ENCODE measurements at regions not wholly inside any gene's neighbourhood (a gene's known extent, or its start where the extent isn't known, plus 50 kb on each side); places are given as distances from the start of the nearest gene placed in this dataset.

DNA sequence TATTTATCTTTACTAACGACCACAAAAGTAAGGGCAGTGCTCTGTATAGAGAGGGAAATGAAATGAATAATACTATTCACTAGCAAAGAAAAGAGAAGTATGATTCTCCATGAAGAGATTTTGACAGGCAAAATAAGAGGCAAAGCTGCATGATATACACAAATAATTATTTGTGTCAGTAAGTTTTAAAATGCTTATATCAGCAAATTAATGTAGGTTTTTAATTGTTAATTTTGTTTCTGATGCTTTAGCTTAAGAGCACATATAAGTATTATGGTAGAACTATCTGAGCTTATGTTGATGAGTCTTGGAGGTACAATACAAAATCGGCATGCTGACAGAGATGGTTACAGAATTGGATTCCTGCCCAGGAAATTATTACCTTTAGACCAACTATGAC, 383.1 kb upstream of the VSTM2A start:
- TF ChIP-seq, protein P1, sequence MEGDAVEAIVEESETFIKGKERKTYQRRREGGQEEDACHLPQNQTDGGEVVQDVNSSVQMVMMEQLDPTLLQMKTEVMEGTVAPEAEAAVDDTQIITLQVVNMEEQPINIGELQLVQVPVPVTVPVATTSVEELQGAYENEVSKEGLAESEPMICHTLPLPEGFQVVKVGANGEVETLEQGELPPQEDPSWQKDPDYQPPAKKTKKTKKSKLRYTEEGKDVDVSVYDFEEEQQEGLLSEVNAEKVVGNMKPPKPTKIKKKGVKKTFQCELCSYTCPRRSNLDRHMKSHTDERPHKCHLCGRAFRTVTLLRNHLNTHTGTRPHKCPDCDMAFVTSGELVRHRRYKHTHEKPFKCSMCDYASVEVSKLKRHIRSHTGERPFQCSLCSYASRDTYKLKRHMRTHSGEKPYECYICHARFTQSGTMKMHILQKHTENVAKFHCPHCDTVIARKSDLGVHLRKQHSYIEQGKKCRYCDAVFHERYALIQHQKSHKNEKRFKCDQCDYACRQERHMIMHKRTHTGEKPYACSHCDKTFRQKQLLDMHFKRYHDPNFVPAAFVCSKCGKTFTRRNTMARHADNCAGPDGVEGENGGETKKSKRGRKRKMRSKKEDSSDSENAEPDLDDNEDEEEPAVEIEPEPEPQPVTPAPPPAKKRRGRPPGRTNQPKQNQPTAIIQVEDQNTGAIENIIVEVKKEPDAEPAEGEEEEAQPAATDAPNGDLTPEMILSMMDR (conservative IDR thresholded peaks at IDR 0.05) = no peak
- no peak for TF ChIP-seq EZH2 (IDR thresholded peaks at IDR 0.05; ENCODE audit: low read depth)
